Neural progenitor cell (in vitro differentiated cells): ENCODE measurements at regions not wholly inside any gene's neighbourhood (a gene's known extent, or its start where the extent isn't known, plus 50 kb on each side); places are given as distances from the start of the nearest gene placed in this dataset.

Source experiments
- CTCF ChIP-seq: fragments of 200-600 bp; sonication (generic); IDR thresholded peaks from 2 replicates; pipeline ENCODE4 v1.5.1; 2017; ENCODE audit warnings: antibody characterized with exemption, mild to moderate bottlenecking
- EZH2 ChIP-seq: fragments of 200-600 bp; sonication (generic); IDR thresholded peaks from 2 replicates; pipeline ENCODE4 v1.6.1; 2017; ENCODE audit warnings: antibody characterized with exemption, mild to moderate bottlenecking, moderate library complexity

DNA sequence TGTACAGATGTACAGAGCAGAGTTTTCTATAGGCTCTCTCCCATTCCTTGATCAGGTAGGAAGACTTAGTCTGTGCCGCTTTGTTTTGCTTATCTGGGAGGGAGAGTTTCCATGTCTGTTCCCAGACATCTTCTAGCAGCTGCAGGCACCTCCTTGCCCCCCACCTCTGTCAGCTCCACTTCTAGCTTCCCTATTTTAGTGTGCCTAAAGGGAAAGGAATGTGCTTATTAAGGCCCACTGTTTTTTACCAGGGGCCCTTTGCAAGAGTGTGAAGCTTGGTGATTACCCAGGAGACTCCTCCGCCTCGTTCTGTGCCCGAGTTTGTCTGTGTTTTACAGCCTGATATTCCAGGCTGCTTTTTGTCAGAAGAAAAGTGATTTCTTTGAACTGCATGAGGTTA, 1984.4 kb downstream of the OLFM4 start:
- TF ChIP-seq CTCF = no peak
- no peak for TF ChIP-seq EZH2
